HG03039 (cell line): ENCODE measurements at regions not wholly inside any gene's neighbourhood (a gene's known extent, or its start where the extent isn't known, plus 50 kb on each side); places are given as distances from the start of the nearest gene placed in this dataset.

ENCODE experiments used
- ATAC-seq: cut with Tn5 transposase; IDR thresholded peaks from one replicate; pipeline ENCODE4 v1.9.1; 2021; ENCODE audit warnings: mild to moderate bottlenecking, moderate library complexity; ENCODE audit not compliant: unreplicated experiment

DNA sequence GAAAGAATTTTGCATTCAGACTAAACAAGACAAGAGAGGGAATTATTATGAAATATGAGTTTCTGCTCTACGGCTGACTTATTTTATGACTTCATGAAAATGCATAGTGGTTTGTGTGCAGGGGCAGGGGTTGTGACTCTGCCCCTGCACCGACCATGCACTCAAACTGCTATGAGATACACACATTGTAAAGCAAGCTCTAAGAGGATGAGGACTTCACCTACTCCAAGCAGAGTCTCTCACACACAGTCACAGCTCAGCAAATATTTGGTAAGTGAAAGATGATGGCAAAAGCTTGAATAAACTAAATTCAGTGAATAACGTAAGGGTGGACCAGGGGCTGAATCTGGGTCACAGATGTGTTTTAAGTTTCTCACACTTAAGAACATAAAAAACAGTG lies 542.9 kb downstream of the PRELID2 start:
- no peak for ATAC-seq

DNA sequence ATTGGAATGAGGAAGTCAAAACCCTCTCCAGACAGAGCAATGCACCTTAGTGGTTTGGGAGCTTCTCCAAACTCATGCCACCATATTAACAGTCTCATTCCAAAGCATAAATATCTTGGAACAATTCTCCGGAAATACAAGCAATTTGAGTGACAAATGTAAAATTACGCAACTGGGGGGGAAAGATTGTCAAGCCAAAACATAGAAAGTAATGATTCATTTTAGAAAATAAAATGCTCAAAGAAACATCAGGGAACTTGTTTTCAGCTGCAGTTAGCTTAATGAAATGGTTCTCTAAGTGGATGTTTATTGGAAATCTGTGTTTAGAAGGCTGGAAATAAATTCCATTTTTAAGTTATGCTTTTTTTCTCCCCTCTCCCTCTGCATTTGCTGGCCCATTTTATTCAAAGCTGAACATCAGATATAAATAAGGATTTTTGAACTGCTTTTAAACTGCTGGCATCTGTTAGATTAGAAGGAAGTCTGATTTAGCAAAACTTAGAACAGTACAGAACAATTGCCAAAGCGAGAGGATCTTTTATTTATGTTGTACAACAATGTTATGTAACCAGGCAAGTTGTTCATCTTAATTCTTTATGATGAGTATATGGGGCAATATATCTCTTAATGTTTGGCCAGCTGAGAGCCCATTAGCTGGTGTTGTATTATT lies 551.9 kb downstream of the PRELID2 start:
- no peak for ATAC-seq

DNA sequence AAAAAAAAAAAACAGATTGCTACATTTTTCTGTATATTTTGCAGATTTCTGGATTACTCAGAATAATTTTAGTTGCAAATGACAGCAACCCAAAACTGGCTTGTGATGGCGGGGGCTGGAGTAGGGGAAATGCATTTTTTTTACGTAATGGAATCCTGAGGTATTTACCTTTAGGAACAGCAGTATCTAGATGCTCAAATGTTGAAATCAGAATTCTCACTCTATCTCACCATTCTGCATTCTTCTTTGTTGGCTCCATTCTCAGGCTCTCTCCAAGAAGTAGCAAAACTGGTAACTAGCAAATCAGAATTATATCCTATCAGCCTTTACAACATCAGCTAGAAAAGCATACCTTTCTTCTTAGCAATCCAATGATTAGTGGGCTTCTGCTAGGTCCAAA lies 554.3 kb downstream of the PRELID2 start:
- no peak for ATAC-seq

GRCh38 chr5:145280214-145280613 lies 554.9 kb downstream of the PRELID2 start:
- no peak for ATAC-seq

GRCh38 chr5:145260670-145261069 lies 574.5 kb downstream of the PRELID2 start:
- no peak for ATAC-seq

- no peak for ATAC-seq
Observed at GRCh38 chr5:145247745-145248040, 587.4 kb downstream of the PRELID2 start.

DNA sequence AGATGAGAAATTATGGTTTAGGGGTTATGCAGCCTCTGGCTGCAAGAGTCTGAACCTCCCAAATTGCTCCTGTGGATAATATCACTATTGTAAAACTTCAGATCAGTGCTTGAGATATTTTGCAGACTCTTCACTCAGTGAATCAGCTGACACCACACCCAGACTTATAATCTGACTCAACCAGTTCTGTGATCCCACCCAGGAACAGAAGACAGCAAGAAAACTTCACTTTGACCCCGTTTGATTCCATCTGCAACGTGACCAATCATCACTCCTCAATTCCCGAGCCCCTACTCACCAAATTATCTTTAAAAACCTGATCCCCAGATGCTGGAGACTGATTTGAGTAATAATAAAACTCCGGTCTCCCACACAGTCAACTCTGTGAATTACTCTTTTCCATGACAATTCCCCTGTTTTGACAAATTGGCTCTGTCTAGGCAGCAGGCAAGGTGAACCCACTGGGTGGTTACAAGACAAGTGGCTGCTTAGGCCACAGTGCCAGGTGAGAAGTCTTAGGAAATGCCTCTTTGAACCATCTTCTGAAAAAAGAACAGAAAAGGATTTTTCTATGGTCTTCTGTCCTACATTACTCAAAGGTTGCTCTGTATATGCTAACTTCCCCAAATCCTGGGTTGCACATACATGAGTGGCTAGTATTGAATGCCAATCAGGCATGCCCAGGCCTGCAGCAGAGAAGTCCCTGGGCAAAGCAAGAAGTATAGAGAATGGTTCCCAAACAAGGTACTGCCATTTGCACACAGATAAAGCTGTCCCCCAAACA lies 588.0 kb downstream of the PRELID2 start:
- no peak for ATAC-seq

- ATAC-seq = no peak
Observed at GRCh38 chr5:145246379-145246778, 588.8 kb downstream of the PRELID2 start.

DNA sequence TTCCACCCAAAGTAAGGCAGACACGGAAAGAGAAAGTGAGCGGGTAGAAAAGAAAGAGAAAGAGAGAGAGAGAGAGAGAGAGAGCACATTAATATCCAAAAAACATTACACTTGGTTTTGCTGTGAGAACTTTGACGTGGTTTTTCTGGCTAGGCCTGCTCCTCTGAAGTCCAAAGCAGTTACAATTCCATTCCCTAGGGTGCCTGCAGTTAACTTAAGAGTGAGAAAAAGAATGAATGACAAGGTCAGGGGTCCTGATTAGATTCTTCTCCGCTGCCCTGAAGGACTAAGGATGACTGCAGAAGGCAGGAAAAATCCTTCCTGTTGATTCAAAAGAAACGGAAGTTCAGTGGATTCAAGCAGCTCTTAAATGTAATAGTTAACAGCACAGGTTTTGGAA lies 589.8 kb downstream of the PRELID2 start:
- no peak for ATAC-seq

DNA sequence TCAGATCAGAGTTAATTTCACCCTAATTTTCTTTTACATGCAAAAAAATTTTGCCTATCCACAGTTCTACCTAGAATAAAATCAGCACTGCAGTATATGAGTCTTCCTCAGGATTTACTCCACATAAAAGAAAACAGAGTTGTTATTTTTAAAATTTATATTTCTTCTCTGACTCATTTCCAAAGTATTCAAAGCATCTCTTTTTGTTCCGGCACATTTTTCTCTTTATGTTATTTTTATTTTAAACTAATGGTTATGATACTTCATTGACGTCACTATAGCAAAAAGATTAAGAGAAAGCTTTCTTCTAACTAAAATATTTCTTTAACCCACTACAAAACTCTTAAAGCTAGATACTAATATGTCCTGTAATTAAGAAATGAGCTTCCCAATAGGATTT lies 590.4 kb downstream of the PRELID2 start:
- ATAC-seq = no peak

DNA sequence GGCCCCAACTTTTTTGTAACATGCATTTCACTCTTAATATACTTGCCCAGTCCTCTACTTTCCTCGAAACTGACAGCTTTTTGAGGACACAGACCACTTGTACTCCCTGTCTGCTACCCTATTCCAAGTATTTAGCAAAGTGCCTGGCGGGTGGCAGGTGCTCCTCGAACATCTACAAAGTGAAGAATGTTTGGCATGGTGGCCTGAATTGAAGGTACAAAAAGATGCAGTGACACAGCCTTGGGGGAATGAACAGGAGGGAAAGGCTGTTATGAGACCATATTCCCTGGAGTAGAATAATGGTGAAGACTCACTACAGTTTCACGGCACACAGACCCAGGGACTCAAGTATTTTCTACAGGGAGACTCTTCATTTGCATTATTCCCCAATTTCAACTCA lies 590.9 kb downstream of the PRELID2 start:
- ATAC-seq = no peak

DNA sequence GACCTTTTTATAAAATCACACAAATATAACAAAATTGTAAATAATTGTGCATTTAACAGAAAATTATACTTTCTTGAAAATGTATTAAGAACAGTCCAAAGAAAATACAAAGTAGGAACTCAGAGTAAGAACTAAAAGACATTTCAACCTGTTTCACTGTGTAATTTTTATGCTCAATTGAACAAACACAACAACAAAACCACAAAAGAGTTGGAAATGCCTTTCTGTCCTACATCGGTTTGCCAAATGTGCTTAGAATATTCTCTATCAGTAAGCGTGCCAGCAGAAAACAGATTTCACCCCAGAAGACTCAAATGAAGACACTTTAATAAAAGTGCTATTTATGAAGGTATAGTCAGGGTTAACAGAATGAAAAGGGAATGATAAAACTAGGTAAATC lies 592.1 kb downstream of the PRELID2 start:
- ATAC-seq = no peak

- no peak for ATAC-seq
Observed at GRCh38 chr5:145242551-145242950, 592.6 kb downstream of the PRELID2 start.

DNA sequence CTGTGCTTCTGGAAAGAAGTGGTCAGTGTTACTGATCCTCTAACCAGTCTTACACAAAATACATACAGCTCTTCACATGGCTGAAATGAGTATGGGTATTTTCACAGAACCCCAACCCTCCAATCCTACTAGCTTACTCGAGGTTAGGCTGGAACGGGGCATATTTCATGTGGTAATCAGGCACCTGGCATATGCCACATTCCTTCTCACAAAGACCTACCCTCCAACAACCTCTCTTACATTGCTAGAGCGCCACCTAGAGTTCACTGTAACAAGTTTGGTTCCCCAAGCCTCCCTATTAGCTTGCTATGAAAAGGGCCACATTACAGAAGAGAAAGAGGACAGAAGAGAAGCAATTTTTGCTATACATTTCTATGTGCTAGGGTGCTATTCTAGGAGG lies 597.3 kb downstream of the PRELID2 start:
- peak; percentile 65 for ATAC-seq

DNA sequence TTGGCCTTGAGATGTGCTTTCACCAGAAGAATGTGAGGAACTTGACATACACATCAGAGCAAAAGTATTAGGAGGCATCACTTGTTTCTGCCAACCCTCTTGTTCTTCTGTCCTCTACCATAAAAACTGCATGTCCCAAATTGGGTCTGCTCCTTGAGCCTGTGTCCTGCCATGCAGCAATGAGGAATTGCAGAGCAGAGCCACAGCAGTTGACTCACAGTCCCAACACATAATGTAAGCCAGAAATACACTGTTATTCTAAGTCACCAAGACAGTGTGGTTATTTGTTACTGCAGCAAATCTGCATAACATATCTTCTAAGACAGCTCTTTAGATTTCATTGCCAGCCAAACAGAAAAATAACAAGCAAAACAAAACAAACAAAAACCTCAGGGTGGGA lies 598.2 kb downstream of the PRELID2 start:
- ATAC-seq = no peak

GRCh38 chr5:145236127-145236526 lies 599.0 kb downstream of the PRELID2 start:
- ATAC-seq = no peak

- ATAC-seq = no peak
Observed at GRCh38 chr5:145233461-145233860, 601.7 kb downstream of the PRELID2 start.

DNA sequence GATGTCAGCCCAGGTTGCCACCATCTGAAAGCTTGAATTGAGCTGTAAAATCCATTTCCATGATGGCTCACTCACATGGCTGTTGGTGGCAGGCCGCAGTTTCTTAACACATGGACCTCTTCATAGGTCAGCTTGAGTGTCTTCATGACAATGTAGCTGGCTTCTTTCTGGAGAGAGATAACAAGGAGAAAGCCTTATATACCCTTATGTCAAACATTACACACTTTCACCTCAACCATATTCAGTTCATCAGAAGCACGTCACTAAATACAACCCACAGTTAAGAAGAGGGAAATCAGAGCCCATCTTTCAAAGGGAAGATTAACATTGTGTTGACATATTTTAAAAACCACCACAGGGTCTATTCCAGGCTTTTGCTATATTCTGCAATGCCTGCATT lies 604.4 kb downstream of the PRELID2 start:
- ATAC-seq = no peak

- ATAC-seq = no peak
Observed at GRCh38 chr5:145228564-145228963, 606.6 kb downstream of the PRELID2 start.

DNA sequence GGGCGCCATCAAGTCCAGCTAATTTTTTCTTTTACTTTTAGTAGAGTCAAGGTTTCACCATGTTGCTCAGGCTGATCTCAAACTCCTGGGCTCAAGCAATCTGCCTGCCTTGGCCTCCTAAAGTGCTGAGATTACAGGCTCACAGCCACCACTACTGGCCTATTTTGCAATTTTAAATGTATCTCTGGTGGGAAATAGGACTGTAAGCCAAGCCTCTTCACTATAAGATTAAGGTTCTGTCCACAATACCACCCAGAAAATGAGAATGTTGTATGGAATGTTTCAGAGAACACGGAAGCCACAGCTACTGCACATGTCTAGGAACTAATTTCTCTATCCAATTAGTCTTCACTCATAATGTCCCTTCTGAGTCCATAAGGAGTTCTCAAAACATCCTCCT lies 607.3 kb downstream of the PRELID2 start:
- ATAC-seq = no peak

DNA sequence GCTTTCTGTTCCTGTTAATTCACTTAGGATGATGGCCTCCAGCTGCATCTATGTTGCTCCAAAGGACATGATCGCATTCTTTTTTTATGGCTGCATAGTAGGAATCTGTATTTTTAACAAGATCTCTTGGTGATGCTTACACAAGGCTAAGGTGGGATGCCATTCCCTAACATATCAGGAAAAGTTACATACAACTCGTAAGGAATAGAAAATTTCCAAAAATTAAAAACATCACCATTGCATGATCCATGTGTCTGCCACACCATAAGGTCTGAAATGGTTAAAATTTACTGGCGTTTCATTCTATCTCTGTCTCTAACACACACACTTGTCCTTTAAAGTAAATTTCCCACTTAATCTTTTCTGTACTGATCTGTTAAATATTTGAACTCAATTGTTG lies 608.4 kb downstream of the PRELID2 start:
- ATAC-seq = no peak

DNA sequence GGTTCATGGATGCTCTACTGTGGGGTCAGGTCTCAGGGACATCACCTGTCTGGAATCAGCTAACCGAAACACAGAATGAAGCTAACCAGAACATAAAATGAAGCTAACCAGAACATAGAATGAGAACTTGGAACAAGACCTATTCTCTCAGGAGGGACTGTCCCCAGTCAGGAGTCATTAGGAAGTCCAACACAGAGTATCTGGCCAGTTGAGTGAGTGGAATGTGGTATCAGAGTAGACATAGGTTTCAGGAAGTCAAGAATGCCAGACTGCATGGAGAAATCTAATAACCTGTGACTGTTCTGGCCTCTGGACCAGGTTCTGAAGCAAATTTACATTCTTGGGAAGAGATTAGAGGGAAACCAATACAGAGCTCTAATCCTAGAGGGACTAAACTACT lies 609.6 kb downstream of the PRELID2 start:
- ATAC-seq = no peak

DNA sequence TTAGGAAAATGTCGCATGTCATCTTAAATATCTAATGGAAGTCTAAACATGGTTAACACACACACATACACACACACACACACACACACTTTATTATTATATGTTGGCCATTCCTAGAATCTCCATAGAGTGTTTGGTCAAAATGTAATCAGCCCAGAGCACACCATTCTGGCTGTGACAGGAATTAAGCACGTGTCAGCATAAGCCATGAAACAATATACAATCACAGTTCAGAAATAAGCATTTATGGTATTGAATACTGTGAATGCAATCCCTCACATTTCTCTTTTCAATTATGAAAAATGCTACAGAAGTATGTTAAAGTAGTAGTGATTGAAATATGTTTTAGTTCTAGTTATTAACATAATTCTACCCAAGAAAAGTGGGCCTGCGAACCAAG lies 611.6 kb downstream of the PRELID2 start:
- no peak for ATAC-seq
